ENCODE measurements at regions not wholly inside any gene's neighbourhood (a gene's known extent, or its start where the extent isn't known, plus 50 kb on each side); places are given as distances from the start of the nearest gene placed in this dataset.
"Not testable (repeated sequence)": the region's sequence is repeated elsewhere in the genome, so short reads cannot be mapped to it uniquely, and the experiment has no call there.

- Histone ChIP-seq H3K9ac (ENCODE audit: insufficient read depth, low read length) (no peak overlapping the region), H3K4me1 (ENCODE audit: control insufficient read depth, extremely low read depth, insufficient read depth, low read length) (peaks cover 6% of the 10 kb centered on the region), H3K4me2 (ENCODE audit: extremely low read depth, insufficient read depth, low read length) (no peak overlapping the region), H4K20me1 (ENCODE audit: control insufficient read depth, extremely low read depth, insufficient read depth, low read length) (no peaks in the 10 kb centered on the region), H2AFZ (ENCODE audit: low read length) (no peak overlapping the region), H3K36me3 (ENCODE audit: control insufficient read depth, insufficient read depth, low read length) (no peaks in the 10 kb centered on the region), H3K27me3 (ENCODE audit: control insufficient read depth, insufficient read depth, low read length) (no peaks in the 10 kb centered on the region), H3K79me2 (ENCODE audit: control insufficient read depth, insufficient read depth, low read length) (no peaks in the 10 kb centered on the region), H3K4me3 (replicated peaks in 1 of 4; ENCODE audit: control extremely low read depth in 1 of 4, insufficient read depth in 1 of 4, low read depth in 3 of 4, low read length in 4 of 4) (peak overlapping the region in 1 of 4 experiments; percentile 13), H3K27ac (ENCODE audit: insufficient read depth, low read length) (no peak overlapping the region), H3K9me3 (ENCODE audit: control insufficient read depth, insufficient read depth, low read depth, low read length) (no peaks in the 10 kb centered on the region)
- peak; percentile 76 to 81 for TF ChIP-seq CTCF (conservative IDR thresholded peaks at IDR 0.05 in 1 of 2, IDR thresholded peaks at IDR 0.05 in 1 of 2; ENCODE audit: low read depth in 1 of 2, low read length in 2 of 2)
- no peak for TF ChIP-seq EZH2 (IDR thresholded peaks at IDR 0.05; ENCODE audit: low read length, missing control alignments)
- DNase-seq (ENCODE audit: low read depth in 2 of 2): peak; percentile 42 to 71
Observed at GRCh38 chr7:142496545-142496991, 238.7 kb upstream of the PRSS58 start.

GRCh38 chr7:142495879-142496278 is 238.0 kb upstream of the PRSS58 start:
- not testable (repeated sequence) for H3K4me3 ChIP-seq (replicated peaks in 1 of 4; ENCODE audit: control extremely low read depth in 1 of 4, insufficient read depth in 1 of 4, low read depth in 3 of 4, low read length in 4 of 4); H3K27me3 ChIP-seq (ENCODE audit: control insufficient read depth, insufficient read depth, low read length); H3K27ac ChIP-seq (ENCODE audit: insufficient read depth, low read length); H3K9me3 ChIP-seq (ENCODE audit: control insufficient read depth, insufficient read depth, low read depth, low read length); H4K20me1 ChIP-seq (ENCODE audit: control insufficient read depth, extremely low read depth, insufficient read depth, low read length); H3K79me2 ChIP-seq (ENCODE audit: control insufficient read depth, insufficient read depth, low read length); H3K9ac ChIP-seq (ENCODE audit: insufficient read depth, low read length); H3K4me1 ChIP-seq (ENCODE audit: control insufficient read depth, extremely low read depth, insufficient read depth, low read length); DNase-seq (ENCODE audit: low read depth in 2 of 2); H3K4me2 ChIP-seq (ENCODE audit: extremely low read depth, insufficient read depth, low read length); H2AFZ ChIP-seq (ENCODE audit: low read length); H3K36me3 ChIP-seq (ENCODE audit: control insufficient read depth, insufficient read depth, low read length)

GRCh38 chr7:142495301-142495700 is 237.4 kb upstream of the PRSS58 start:
- H3K4me3 ChIP-seq (replicated peaks in 1 of 4; ENCODE audit: control extremely low read depth in 1 of 4, insufficient read depth in 1 of 4, low read depth in 3 of 4, low read length in 4 of 4); H3K79me2 ChIP-seq (ENCODE audit: control insufficient read depth, insufficient read depth, low read length); H3K36me3 ChIP-seq (ENCODE audit: control insufficient read depth, insufficient read depth, low read length); H3K4me1 ChIP-seq (ENCODE audit: control insufficient read depth, extremely low read depth, insufficient read depth, low read length); H3K27ac ChIP-seq (ENCODE audit: insufficient read depth, low read length); H3K4me2 ChIP-seq (ENCODE audit: extremely low read depth, insufficient read depth, low read length); H3K27me3 ChIP-seq (ENCODE audit: control insufficient read depth, insufficient read depth, low read length); H4K20me1 ChIP-seq (ENCODE audit: control insufficient read depth, extremely low read depth, insufficient read depth, low read length); H3K9me3 ChIP-seq (ENCODE audit: control insufficient read depth, insufficient read depth, low read depth, low read length); DNase-seq (ENCODE audit: low read depth in 2 of 2); H3K9ac ChIP-seq (ENCODE audit: insufficient read depth, low read length); H2AFZ ChIP-seq (ENCODE audit: low read length): not testable (repeated sequence)

GRCh38 chr7:142494021-142494420 is 236.2 kb upstream of the PRSS58 start:
- Histone ChIP-seq H3K9ac (ENCODE audit: insufficient read depth, low read length) (no peak overlapping the region), H3K9me3 (ENCODE audit: control insufficient read depth, insufficient read depth, low read depth, low read length) (no peaks in the 10 kb centered on the region), H2AFZ (ENCODE audit: low read length) (no peak overlapping the region), H4K20me1 (ENCODE audit: control insufficient read depth, extremely low read depth, insufficient read depth, low read length) (no peaks in the 10 kb centered on the region), H3K4me3 (replicated peaks in 1 of 4; ENCODE audit: control extremely low read depth in 1 of 4, insufficient read depth in 1 of 4, low read depth in 3 of 4, low read length in 4 of 4) (no peak overlapping the region), H3K79me2 (ENCODE audit: control insufficient read depth, insufficient read depth, low read length) (no peaks in the 10 kb centered on the region), H3K27me3 (ENCODE audit: control insufficient read depth, insufficient read depth, low read length) (no peaks in the 10 kb centered on the region), H3K27ac (ENCODE audit: insufficient read depth, low read length) (no peak overlapping the region), H3K4me1 (ENCODE audit: control insufficient read depth, extremely low read depth, insufficient read depth, low read length) (peaks cover 2% of the 10 kb centered on the region), H3K4me2 (ENCODE audit: extremely low read depth, insufficient read depth, low read length) (no peak overlapping the region), H3K36me3 (ENCODE audit: control insufficient read depth, insufficient read depth, low read length) (no peaks in the 10 kb centered on the region)
- DNase-seq (ENCODE audit: low read depth in 2 of 2): no peak
- TF ChIP-seq EZH2 (IDR thresholded peaks at IDR 0.05; ENCODE audit: low read length, missing control alignments) (no peak), CTCF (conservative IDR thresholded peaks at IDR 0.05 in 1 of 2, IDR thresholded peaks at IDR 0.05 in 1 of 2; ENCODE audit: low read depth in 1 of 2, low read length in 2 of 2) (no peak)
